Endodermal cell (in vitro differentiated cells): ENCODE measurements at regions not wholly inside any gene's neighbourhood (a gene's known extent, or its start where the extent isn't known, plus 50 kb on each side); places are given as distances from the start of the nearest gene placed in this dataset.

Source experiments
- DNase-seq: peaks from one replicate; pipeline ENCODE4 v3.0.0-alpha.2; 2017
- H3K27ac ChIP-seq: 2 replicates; pipeline ENCODE4 v1.5.1; 2013; ENCODE audit warnings: mild to moderate bottlenecking, low read depth, low read length, moderate library complexity
- H3K27me3 ChIP-seq: 2 replicates; pipeline ENCODE4 v1.6.1; 2013; ENCODE audit warnings: mild to moderate bottlenecking, low read length, moderate library complexity; ENCODE audit not compliant: insufficient read depth, control insufficient read depth, poor library complexity, severe bottlenecking
- H3K36me3 ChIP-seq: 2 replicates; pipeline ENCODE4 v1.7.0; 2013; ENCODE audit warnings: mild to moderate bottlenecking, low read length, moderate library complexity; ENCODE audit not compliant: control insufficient read depth, insufficient read depth
- H3K4me1 ChIP-seq: one replicate; pipeline ENCODE4 v1.7.0; 2013; ENCODE audit warnings: low read length; ENCODE audit not compliant: control insufficient read depth, insufficient read depth
- H3K4me3 ChIP-seq: 2 replicates; pipeline ENCODE4 v1.5.1; 2013; ENCODE audit warnings: mild to moderate bottlenecking, low read length, moderate library complexity
- H3K9ac ChIP-seq: 2 replicates; pipeline ENCODE4 v1.6.1; 2013; ENCODE audit warnings: mild to moderate bottlenecking, low read length, moderate library complexity; ENCODE audit not compliant: poor library complexity, severe bottlenecking; ENCODE audit errors: extremely low read depth
- H3K9me3 ChIP-seq: 2 replicates; pipeline ENCODE4 v1.6.1; 2013; ENCODE audit warnings: mild to moderate bottlenecking, low read length, moderate library complexity; ENCODE audit not compliant: control insufficient read depth
- H3K27ac Mint-ChIP-seq: 2 replicates; pipeline ENCODE4 v1.8.0; 2020; ENCODE audit warnings: mixed read lengths
- H3K27me3 Mint-ChIP-seq: 2 replicates; pipeline ENCODE4 v1.8.0; 2021; ENCODE audit warnings: mild to moderate bottlenecking, mixed read lengths; ENCODE audit not compliant: insufficient read depth
- H3K36me3 Mint-ChIP-seq: 2 replicates; pipeline ENCODE4 v1.8.0; 2020; ENCODE audit warnings: low read depth, mixed read lengths
- H3K4me1 Mint-ChIP-seq: 2 replicates; pipeline ENCODE4 v1.8.0; 2020; ENCODE audit warnings: mixed read lengths
- H3K4me3 Mint-ChIP-seq: 2 replicates; pipeline ENCODE4 v1.8.0; 2020; ENCODE audit warnings: mild to moderate bottlenecking, moderate library complexity, mixed read lengths
- H3K9me3 Mint-ChIP-seq: 2 replicates; pipeline ENCODE4 v1.8.0; 2020; ENCODE audit warnings: mild to moderate bottlenecking, mixed read lengths
- WGBS, 2 experiments: methylation state at CpG; one replicate each; pipeline versions ENCODE4 v1.1.5 to v1.1.7; 2013; ENCODE audit warnings: missing lambda C conversion rate in 2 of 2, mixed read lengths in 1 of 2; ENCODE audit not compliant: insufficient coverage in 1 of 2, insufficient read length in 1 of 2; 5-methylcytosine and 5-hydroxymethylcytosine counted together
- TF ChIP-seq, protein P1 (sequence below): fragments of 200-600 bp; sonication (generic); conservative IDR thresholded peaks from 2 replicates; pipeline ENCODE4 v1.5.0; 2021; ENCODE audit warnings: antibody characterized with exemption, mild to moderate bottlenecking

DNA sequence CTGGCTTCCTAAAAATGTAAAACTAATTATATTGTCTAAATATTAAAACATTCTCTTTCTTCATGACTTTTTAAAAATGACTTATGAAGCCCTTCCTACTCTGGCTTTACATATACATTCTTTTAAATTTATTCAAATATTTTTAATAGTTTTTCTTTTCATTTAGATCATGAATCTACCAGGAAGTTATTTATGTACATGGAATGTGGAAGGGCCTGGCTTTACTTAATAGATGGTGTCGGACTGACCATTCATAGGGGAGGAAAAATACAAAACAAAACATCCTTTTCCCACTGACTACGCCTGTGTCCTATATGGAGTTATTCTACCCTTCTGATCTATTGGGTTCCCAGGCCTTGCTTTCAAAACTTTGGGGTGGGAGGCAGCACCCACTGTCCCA lies 129.8 kb downstream of the MACROH2A1 start:
- 92% methylated on average over 2 of the region's 2 CpGs; no CpG with 5 or more reads in 1 of the 2 experiments for WGBS, 2 experiments
- H3K4me1 Mint-ChIP-seq, result peaks cover 23% of the 10 kb centered on the region

DNA sequence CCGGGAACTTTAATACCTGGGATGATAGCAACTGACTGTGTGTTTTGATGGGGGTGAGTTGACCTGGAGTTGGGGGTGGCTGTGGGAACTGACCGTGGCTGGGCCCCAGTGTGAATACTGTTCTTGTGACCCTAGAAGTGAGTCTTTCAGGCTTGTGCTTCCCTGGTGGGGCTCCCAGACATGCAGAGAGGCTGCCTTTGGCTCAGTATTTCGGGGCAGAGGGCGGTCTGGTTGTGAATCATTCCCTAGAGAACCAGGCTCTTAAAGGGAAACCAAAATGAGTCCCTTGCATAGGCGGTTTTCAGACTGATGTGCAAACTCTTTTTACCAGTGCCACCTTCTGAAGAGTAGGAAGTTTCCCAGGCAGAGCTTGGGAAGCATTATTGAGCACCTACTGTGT lies 132.1 kb downstream of the MACROH2A1 start:
- Histone ChIP-seq H3K27me3 (no peaks in the 10 kb centered on the region), H3K4me1 (no peaks in the 10 kb centered on the region), H3K9me3 (peaks cover 6% of the 10 kb centered on the region), H3K4me3 (no peak overlapping the region), H3K36me3 (no peaks in the 10 kb centered on the region), H3K9ac (no peak overlapping the region), H3K27ac (no peak overlapping the region)
- TF ChIP-seq, protein P1, sequence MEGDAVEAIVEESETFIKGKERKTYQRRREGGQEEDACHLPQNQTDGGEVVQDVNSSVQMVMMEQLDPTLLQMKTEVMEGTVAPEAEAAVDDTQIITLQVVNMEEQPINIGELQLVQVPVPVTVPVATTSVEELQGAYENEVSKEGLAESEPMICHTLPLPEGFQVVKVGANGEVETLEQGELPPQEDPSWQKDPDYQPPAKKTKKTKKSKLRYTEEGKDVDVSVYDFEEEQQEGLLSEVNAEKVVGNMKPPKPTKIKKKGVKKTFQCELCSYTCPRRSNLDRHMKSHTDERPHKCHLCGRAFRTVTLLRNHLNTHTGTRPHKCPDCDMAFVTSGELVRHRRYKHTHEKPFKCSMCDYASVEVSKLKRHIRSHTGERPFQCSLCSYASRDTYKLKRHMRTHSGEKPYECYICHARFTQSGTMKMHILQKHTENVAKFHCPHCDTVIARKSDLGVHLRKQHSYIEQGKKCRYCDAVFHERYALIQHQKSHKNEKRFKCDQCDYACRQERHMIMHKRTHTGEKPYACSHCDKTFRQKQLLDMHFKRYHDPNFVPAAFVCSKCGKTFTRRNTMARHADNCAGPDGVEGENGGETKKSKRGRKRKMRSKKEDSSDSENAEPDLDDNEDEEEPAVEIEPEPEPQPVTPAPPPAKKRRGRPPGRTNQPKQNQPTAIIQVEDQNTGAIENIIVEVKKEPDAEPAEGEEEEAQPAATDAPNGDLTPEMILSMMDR, result no peak
- DNase-seq, result no peak
- Mint-ChIP-seq H3K9me3 (peaks cover 4% of the 10 kb centered on the region), H3K27ac (no peak overlapping the region), H3K4me1 (peaks cover 18% of the 10 kb centered on the region), H3K4me3 (no peak overlapping the region), H3K36me3 (no peaks in the 10 kb centered on the region), H3K27me3 (no peaks in the 10 kb centered on the region)
- 89 to 90% methylated on average over 3 to 5 of the region's 5 CpGs for WGBS, 2 experiments

More for the DNA sequence above, 129.8 kb downstream of the MACROH2A1 start:
- TF ChIP-seq, protein P1, result no peak
- no peak overlapping the region for H3K27ac Mint-ChIP-seq
- Histone ChIP-seq H3K36me3 (no peaks in the 10 kb centered on the region), H3K9ac (no peak overlapping the region), H3K4me3 (no peak overlapping the region), H3K27me3 (no peaks in the 10 kb centered on the region), H3K9me3 (no peaks in the 10 kb centered on the region), H3K27ac (no peak overlapping the region), H3K4me1 (no peaks in the 10 kb centered on the region)
- H3K36me3 Mint-ChIP-seq, result no peaks in the 10 kb centered on the region
- peaks cover 13% of the 10 kb centered on the region for H3K27me3 Mint-ChIP-seq
- DNase-seq, result no peak
- H3K4me3 Mint-ChIP-seq, result no peak overlapping the region
- H3K9me3 Mint-ChIP-seq, result no peaks in the 10 kb centered on the region

DNA sequence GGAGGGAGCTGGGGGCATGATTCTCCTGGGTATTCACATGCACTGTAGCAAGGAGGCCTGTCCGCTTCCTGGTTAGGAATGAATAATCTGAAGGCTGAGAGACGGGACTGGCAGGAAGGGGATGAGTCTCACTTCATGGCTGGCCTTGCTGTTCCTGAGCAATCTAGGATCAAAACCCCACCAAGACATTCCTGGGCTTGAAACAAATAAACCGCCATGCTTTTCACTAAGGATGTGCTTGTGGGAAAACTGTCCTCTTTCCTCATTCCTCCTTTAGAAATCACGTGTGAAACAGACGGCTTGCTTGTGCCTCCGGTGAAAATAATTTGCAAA lies 132.8 kb downstream of the MACROH2A1 start:
- no peaks in the 10 kb centered on the region for H3K36me3 Mint-ChIP-seq
- no peak overlapping the region for H3K4me3 Mint-ChIP-seq
- TF ChIP-seq, protein P1, result no peak
- H3K36me3 ChIP-seq, result no peaks in the 10 kb centered on the region
- no peaks in the 10 kb centered on the region for H3K27me3 Mint-ChIP-seq
- no peaks in the 10 kb centered on the region for H3K4me1 ChIP-seq
- WGBS, 2 experiments, result 89 to 92% methylated on average over 5 to 6 of the region's 6 CpGs
- H3K9me3 Mint-ChIP-seq, result peaks cover 9% of the 10 kb centered on the region
- H3K4me3 ChIP-seq, result no peak overlapping the region
- H3K27me3 ChIP-seq, result no peaks in the 10 kb centered on the region
- H3K4me1 Mint-ChIP-seq, result peaks cover 11% of the 10 kb centered on the region
- H3K27ac Mint-ChIP-seq, result no peak overlapping the region
- no peak for DNase-seq
- peaks cover 9% of the 10 kb centered on the region for H3K9me3 ChIP-seq
- no peak overlapping the region for H3K27ac ChIP-seq
- H3K9ac ChIP-seq, result no peak overlapping the region
